ENCODE measurements at regions not wholly inside any gene's neighbourhood (a gene's known extent, or its start where the extent isn't known, plus 50 kb on each side); places are given as distances from the start of the nearest gene placed in this dataset.
"Not testable (repeated sequence)": the region's sequence is repeated elsewhere in the genome, so short reads cannot be mapped to it uniquely, and the experiment has no call there.

DNA sequence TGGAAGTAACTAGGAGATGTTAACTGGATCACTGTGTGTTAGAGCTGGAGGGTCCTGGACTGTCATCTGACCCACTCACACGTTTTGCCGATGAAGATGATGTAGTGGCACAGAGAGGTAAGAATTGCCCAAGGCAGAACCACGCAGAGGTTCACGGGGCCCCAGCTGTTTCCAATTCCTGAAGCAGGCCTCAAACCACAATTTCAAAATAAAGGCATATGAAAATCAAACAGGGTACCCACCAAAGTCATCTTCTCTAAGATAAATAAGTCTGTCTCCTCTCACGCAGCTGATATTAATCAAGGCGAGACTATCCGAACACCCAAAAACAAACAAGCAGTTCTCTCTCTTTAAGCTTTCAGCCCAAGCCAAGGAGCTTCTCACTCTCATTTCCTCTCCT, 113.3 kb upstream of the JCAD start:
- no peak for DNase-seq (ENCODE audit: low read depth in 4 of 4, low spot score in 3 of 4)

DNA sequence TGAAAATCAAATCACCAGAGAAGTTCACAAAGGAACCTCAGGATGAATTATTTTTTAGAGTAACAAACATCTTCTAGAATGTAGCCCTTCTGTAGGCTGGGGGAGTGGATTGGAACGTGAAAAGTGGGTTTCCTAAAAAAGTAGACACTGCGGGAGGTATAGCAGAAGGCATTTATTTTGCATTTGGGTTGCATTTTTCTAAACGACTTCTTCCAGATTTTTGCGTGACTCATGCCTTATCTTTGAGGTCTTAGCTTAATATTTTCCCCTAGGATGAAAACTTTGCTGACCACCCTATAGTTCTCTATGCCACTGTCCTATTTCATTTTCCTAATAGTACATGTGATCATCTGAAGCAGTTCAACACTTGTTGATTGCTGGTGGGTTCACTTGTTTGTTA, 112.7 kb upstream of the JCAD start:
- no peak for DNase-seq (ENCODE audit: low read depth in 4 of 4, low spot score in 3 of 4)

DNA sequence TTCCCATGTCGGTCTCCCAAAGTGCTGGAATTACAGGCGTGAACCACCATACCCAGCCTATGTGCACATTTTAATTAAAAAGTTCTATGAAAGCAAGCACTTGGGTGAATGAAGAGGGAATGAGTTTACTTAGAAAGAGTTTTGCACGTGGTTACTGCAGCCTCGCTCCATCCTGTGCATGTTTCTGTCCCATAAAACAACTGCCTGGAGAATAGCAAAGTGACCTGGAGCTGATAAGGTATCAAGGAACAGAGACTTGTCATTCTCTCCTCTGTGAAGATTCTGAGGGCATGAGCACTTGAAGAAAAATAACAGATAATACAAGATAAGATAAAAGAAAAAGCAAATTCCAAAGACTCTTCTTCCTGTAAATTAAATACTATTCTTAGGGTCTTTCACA, 112.2 kb upstream of the JCAD start:
- DNase-seq (ENCODE audit: low read depth in 4 of 4, low spot score in 3 of 4), result no peak

DNA sequence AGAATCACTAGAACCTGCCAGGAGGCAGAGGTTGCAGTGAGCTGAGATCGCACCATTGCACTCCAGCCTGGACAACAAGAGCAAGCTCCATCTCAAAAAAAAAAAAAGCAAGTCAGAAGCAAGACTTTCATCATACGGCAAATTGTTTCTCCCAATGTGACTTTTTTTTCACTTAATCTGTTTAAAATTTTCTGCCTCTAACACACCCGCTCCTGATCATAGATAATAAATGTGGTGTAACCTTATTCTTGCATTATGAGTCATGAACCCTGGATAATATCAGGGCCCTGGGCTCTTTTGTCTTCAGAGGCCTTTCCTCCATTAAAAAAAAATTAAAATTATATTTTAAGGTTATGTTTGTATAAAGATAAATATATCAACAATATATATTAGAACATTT, 111.4 kb upstream of the JCAD start:
- DNase-seq (ENCODE audit: low read depth in 4 of 4, low spot score in 3 of 4), result no peak

DNA sequence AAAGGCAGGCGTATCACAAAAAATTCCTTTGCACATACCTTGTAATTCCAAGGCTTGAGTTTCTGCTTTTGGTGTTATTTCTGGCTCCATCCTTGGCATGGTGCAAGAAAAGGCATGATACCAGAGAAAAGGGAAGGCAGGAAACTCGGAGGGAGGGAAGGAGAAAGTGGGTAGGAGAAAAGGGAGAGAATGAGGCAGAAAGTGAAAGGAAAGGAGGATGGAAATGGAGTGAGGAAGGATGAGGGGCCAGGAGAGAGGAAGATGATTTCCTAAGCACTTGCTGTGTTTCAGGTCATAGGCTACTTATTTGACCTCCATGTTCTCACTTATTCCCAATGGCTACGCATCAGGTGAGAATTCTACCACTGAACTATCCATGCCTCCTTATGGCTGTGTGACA, 110.8 kb upstream of the JCAD start:
- no peak for DNase-seq (ENCODE audit: low read depth in 4 of 4, low spot score in 3 of 4)

DNA sequence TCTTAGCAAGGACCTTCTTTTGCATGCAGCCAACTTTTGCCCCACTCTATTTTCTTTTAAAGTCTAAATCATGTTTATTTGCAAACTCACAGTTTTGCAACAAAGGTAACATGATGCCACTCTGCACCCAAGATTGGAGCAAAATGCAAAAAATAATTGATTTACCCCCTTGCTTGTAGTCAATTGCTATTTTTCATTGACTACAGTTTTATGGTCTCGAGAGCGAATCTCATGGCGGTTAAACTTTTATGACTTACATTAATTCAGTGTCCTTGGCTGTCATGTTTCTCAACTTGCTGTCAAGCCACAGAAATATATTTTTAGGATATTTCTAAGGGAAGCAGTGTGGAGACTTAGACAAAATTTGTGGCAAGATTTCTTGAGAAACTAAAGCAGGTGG, 110.0 kb upstream of the JCAD start:
- no peak for DNase-seq (ENCODE audit: low read depth in 4 of 4, low spot score in 3 of 4)

DNA sequence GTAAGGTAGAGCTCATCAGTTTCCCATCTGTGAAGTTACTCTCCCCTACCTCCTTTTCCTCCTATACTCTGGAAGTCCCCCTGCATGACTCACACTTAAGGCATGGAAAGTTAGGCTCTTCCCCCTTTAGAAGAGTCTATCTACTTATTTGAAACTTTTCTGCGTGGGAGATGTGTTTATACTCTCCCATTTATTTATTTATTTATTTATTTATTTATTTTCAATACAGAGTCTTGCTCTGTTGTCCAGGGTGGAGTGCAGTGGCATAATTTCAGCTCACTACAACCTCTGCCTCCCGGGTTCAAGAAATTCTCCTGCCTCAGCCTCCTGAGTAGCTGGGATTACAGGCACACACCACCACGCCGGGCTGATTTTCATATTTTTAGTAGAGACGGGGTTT, 107.5 kb upstream of the JCAD start:
- no peak for DNase-seq (ENCODE audit: low read depth in 4 of 4, low spot score in 3 of 4)

DNA sequence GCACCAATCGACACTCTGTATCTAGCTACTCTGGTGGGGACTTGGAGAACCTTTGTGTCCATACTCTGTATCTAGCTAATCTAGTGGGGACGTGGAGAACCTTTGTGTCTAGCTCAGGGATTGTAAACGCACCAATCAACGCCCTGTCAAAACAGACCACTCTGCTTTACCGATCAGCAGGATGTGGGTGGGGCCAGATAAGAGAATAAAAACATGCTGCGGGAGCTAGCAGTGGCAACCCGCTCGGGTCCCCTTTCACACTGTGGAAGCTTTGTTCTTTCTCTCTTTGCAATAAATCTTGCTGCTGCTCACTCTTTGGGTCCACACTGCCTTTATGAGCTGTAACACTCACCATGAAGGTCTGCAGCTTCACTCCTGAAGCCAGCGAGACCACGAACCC, 104.0 kb upstream of the JCAD start:
- not testable (repeated sequence) for DNase-seq (ENCODE audit: low read depth in 4 of 4, low spot score in 3 of 4)

DNA sequence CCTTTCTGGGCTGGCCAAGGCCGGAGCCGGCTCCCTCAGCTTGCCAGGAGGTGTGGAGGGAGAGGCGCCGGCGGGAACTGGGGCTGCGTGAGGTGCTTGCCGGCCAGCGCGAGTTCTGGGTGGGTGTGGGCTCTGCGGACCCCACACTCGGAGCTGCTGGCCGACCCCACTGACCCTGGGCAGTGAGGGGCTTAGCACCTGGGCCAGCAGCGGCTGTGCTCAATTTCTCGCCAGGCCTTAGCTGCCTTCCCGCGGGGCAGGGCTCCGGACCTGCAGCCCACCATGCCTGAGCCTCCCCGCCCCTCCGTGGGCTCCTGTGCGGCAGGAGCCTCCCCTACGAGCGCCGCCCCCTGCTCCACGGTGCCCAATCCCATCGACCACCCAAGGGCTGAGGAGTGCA, 103.4 kb upstream of the JCAD start:
- DNase-seq (ENCODE audit: low read depth in 4 of 4, low spot score in 3 of 4), result not testable (repeated sequence)

DNA sequence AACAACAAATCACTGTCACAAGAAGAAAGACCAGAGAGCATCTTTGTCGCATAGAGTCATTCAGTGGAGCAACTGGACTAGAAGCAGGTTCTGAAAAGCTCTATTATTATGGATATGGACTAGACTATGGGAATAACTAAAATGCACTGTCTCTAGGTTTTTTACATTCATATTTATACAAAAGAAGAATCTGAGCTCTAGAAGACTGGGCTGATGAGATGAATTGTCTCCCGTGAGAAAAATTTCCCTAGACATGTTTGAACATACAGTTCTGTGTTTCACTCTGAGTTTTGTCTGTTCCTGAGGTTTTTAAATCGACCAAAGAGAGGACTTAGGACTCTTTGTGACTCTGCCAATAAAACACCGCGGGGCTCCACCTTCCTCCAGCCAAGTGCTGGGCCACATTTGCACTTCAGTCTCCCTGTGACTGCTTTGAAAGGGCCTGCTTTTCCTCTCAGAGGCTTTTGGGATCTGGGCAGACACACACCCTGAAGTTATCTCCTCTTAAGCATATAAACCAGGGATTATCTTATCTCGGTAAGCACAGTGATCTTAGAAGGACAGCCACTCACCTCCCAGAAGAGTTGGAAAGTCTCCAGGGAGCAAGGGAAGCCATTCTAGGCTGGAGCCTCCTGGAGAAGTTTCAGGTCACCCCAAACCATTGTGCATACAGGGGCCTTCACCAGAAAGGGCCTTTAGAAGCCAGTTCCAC, 101.0 kb upstream of the JCAD start:
- no peak for DNase-seq (ENCODE audit: low read depth in 4 of 4, low spot score in 3 of 4)

DNA sequence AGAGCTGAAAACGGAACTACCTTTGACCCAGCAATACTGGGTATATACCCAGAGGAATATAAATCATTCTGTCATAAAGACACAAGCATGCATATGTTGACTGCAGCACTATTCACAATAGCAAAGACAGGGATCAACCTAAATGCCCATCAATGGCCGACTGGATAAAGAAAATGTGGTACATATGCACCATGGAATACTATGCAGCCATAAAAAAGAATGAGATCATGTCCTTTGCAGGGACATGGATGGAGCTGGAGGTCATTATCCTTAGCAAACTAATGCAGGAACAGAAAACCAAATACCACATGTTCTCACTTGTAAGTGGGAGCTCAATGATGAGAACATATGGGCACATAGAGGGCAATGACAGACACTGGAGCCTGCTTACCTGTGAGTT, 100.2 kb upstream of the JCAD start:
- not testable (repeated sequence) for DNase-seq (ENCODE audit: low read depth in 4 of 4, low spot score in 3 of 4)

DNA sequence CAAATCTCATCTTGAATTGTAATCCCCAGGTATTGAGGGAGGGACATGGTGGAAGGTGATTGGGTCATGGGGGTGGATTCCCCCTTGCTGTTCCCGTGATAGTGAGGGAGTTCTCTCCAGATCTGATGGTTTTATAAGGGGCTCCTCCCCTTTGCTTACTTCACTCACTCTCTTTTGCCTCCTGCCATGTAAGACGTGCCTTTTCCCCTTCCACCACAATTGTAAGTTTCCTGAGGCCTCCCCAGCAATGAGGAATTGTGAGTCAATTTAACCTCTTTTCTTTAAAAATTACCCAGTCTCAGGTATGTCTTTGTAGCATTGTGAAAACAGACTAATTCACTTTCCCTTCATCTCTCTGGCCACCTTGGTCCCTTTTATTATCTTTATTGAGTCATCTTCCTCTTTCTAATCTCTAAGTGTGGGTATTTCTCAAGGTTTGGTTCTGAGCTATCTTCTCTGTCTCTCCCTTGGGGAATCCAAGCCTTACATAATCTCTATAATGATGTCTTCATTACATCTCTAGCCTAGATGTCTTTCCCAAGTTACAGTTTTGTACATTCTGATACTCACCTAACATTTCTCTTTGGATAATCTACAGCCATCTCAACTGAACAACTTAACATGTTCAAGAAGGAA, 99.1 kb upstream of the JCAD start:
- no peak for DNase-seq (ENCODE audit: low read depth in 4 of 4, low spot score in 3 of 4)

DNA sequence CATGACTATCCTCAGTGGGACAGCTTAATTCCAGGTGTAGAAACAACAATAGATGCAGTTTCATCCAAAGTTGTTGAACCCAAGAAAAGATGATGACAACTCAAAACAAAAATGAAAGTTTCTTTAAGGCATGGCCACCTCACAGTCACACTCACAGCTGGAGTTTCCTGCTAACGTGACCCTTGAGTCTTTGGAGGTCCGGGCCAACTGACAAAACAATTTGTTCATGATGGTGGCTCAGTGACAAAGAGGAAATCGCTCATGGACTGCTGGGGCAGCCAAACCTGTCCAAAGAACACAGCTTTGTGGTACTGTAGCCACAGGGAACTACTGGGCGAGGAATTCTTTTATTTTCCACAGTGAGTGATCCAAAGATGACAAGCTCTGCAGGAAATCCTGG, 96.0 kb upstream of the JCAD start:
- DNase-seq (ENCODE audit: low read depth in 4 of 4, low spot score in 3 of 4), result no peak

DNA sequence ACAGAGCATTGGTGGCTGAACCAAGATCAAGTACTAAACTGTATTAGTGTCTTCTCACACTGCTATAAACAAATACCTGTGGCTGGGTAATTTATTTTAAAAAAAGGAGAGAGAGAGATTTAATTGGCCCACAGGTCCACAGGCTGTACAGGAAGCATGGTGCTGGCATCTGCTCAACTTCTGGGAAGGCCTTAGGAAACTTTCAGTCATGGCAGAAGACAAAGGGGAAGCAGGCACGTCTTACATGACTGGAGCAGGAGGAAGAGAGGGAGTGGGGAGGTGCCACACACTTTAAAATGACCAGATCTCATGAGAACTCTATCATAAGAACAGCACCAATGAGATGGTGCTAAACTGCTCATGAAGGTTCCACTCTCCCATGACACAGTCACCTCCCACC, 95.2 kb upstream of the JCAD start:
- no peak for DNase-seq (ENCODE audit: low read depth in 4 of 4, low spot score in 3 of 4)

DNA sequence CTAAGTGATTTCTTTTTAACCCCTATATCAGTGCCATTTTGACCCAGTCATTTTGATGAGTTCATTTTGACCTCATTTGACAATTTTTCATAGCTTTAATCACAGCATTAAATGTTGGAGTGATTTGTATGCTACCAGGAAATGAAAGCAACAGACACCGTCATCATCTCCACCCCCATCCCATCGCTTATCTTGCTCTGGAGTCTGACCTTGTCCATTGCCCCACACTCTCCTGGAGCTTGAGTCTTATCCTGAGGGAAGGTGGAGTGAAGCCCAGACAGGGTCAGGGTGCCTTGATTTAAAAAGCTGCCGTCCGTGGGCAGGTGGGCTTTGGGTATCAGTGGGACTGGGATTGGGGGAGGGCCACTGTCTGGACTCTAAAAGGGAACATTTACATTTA, 94.7 kb upstream of the JCAD start:
- no peak for DNase-seq (ENCODE audit: low read depth in 4 of 4, low spot score in 3 of 4)

DNA sequence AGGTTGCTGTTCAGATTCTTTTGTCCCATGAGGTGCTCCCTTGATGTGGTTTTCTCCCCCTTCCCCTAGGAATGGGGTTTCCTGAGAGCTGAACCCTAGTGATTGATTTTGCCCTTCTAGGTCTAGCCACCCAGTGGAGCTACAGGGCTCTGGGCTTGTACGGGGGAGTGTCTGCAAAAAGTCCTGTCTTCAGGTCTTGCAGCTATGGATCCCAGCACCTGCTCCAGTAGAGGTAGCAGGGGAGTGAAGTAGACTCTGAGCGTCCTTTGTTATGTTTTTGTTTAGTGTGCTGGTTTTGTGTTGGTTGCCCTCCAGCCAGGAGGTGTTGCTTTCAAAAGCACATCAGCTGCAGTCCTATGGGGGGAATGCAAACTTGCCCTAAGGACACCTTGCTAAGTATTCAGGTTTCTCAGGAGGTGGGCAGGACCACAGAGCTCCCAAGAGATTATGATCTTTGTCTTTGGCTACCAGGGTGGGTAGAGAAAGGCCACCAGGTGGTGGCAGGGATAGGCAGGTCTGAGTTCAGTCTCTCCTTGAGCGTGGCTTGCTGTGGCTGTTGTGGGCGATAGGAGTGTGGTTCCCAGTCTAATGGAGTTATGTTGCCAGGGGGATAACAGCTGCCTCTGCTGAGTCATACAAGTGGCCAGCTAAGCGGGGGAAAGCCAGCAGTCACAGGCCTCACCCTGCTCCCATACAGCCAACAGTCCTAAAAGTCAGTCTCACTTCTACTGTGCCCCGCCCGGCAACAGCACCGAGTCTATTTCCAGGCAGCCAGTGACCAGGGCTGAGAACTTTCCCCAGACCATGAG, 92.4 kb upstream of the JCAD start:
- no peak for DNase-seq (ENCODE audit: low read depth in 4 of 4, low spot score in 3 of 4)

DNA sequence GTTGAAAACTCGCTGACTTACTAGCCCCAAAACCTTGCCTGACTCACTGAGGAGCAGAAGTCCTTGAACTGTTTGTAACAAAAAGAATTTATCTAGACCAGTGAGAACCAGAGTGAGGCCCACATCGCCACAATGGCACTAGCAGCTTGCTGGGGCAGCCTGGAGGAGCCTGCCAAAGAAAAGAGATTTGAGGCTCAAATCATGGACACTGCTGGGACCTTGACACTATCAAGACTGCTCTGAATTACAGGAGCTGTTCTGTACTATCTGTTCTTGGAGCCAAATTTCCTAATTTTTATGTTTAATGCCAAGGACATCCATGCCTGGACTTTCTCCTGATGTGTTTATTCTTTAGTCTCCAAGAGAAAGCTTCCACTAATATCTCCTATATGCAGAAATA, 82.0 kb upstream of the JCAD start:
- DNase-seq (ENCODE audit: low read depth in 4 of 4, low spot score in 3 of 4), result no peak

DNA sequence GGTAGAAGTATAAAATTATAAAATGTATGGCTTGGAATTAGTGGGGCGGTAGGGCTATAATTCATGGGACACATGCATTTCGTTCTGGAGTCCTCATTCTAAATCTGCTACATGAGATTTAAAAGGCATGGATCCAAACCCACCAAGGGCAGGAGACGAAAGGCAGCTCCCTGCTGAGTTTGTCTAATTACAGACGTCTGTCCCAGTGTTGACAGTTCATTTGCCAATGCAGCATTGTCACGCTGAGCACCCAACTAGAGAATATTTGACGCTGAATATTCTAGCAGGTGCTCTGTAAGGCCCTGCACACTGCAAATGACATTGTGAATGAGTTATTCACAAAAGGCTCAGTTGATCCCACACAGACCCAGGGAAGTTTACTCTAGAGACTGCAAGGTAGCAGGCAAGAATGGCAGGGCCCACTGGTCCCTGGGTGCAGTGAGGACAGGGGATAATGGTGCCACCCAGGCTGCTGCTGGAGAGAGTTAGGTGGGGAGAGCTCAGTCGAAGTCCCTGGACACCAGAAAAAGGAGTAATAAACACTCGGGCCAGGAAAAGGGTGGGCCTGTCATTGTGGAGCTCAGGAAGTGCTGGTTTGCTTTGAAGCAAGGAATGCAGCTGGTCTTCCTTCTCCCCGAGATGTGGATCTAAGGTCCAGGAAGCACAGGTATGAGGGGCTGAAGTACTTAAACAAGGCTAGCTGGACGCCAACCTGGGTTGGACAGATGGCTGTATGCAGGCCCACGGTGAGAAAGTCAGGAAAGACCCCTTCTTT, 75.0 kb upstream of the JCAD start:
- no peak for DNase-seq (ENCODE audit: low read depth in 4 of 4, low spot score in 3 of 4)

DNA sequence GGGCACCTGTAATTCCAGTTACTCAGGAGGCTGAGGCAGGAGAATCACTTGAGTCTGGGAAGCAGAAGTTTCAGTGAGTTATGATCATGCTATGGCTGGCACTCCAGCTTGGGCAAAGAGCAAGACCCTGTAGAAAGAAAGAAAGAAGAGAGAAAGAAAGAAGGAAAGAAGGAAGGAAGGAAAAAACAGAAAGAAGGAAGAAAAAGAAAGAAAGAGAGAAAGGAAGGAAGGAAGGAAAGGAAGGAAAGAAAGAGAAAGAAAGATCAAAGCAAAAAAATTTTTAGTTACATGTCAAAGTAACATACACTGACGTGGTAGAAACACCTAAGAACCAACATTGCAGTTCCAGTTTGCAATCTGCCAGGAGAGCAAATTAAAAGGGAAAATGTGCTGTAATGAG, 73.8 kb upstream of the JCAD start:
- no peak for DNase-seq (ENCODE audit: low read depth in 4 of 4, low spot score in 3 of 4)

DNA sequence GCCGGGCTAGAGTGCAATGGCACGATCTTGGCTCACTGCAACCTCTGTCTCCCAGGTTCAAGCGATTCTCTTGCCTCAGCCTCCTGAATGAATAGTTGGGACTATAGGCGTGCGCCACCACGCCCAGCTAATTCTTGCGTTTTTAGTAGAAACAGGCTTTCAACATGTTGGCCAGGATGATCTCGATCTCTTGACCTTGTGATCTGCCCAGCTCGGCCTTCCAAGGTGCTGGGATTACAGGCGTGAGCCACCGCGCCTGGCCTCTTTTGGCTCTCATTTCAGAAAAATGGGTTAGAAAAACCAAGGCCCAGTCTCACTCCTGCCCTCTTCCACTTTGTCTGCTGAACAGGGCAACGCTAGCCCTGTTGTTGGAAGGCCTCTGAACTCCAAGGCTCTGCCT, 72.0 kb upstream of the JCAD start:
- DNase-seq (ENCODE audit: low read depth in 4 of 4, low spot score in 3 of 4), result not testable (repeated sequence)

DNA sequence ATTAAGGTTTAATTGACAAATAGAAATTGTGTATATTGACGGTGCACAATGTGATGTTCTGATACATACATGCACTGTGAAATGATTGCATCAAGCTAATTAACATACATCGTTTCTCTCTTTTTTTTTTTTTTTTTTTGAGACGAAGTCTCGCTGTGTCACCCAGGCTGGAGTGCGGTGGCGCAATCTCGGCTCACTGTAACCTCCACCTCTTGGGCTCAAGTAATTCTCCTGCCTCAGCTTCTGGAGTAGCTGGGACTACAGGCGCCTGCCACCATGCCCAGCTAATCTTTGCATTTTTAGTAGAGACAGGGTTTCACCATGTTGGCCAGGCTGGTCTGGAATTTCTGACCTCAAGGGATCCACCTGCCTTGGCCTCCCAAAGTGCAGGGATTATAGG, 69.9 kb upstream of the JCAD start:
- DNase-seq (ENCODE audit: low read depth in 4 of 4, low spot score in 3 of 4), result not testable (repeated sequence)

Data from left renal pelvis (tissue), 4 donors.